Fibroblast of mammary gland (primary cell): ENCODE measurements at regions not wholly inside any gene's neighbourhood (a gene's known extent, or its start where the extent isn't known, plus 50 kb on each side); places are given as distances from the start of the nearest gene placed in this dataset.

ENCODE experiments used
- DNase-seq: peaks from one replicate; pipeline ENCODE4 v3.0.0-alpha.2; 2010; ENCODE audit warnings: low read depth
- H3K4me3 ChIP-seq: 2 replicates; pipeline ENCODE4 v1.5.1; 2011; ENCODE audit warnings: low read depth, mild to moderate bottlenecking, low read length, moderate library complexity; ENCODE audit not compliant: control insufficient read depth
- CTCF ChIP-seq: conservative IDR thresholded peaks from 2 replicates; pipeline ENCODE4 v1.5.1; 2011; ENCODE audit warnings: low read depth, low read length, inconsistent platforms; ENCODE audit not compliant: control insufficient read depth, insufficient read depth

- H3K4me3 ChIP-seq: no peak overlapping the region
- DNase-seq: no peak
- no peak for TF ChIP-seq CTCF
These were observed 1004.1 kb downstream of the TBL1XR1 start for GRCh38 chr3:176193032-176193730.

- H3K4me3 ChIP-seq: no peak overlapping the region
- DNase-seq: no peak
- TF ChIP-seq CTCF: no peak
These were observed 1006.5 kb downstream of the TBL1XR1 start for GRCh38 chr3:176190755-176191154.

GRCh38 chr3:176183181-176183580 lies 1014.1 kb downstream of the TBL1XR1 start:
- no peak overlapping the region for H3K4me3 ChIP-seq
- no peak for DNase-seq
- TF ChIP-seq CTCF: no peak

GRCh38 chr3:176174060-176174459 lies 1023.2 kb downstream of the TBL1XR1 start:
- TF ChIP-seq CTCF: no peak
- DNase-seq: no peak
- no peak overlapping the region for H3K4me3 ChIP-seq

- no peak for TF ChIP-seq CTCF
- no peak overlapping the region for H3K4me3 ChIP-seq
- no peak for DNase-seq
These were observed 1024.8 kb downstream of the TBL1XR1 start for GRCh38 chr3:176172492-176172891.

- H3K4me3 ChIP-seq: no peak overlapping the region
- DNase-seq: no peak
- TF ChIP-seq CTCF: no peak
These were observed 1030.0 kb downstream of the TBL1XR1 start for GRCh38 chr3:176167272-176167671.

GRCh38 chr3:176160997-176161396 lies 1036.3 kb downstream of the TBL1XR1 start:
- TF ChIP-seq CTCF: no peak
- no peak for DNase-seq
- no peak overlapping the region for H3K4me3 ChIP-seq
